HG03432 (cell line): ENCODE measurements at regions not wholly inside any gene's neighbourhood (a gene's known extent, or its start where the extent isn't known, plus 50 kb on each side); places are given as distances from the start of the nearest gene placed in this dataset.
"Not testable (repeated sequence)": the region's sequence is repeated elsewhere in the genome, so short reads cannot be mapped to it uniquely, and the experiment has no call there.

Source experiments
- ATAC-seq: cut with Tn5 transposase; IDR thresholded peaks from one replicate; pipeline ENCODE4 v1.9.1; 2021; ENCODE audit warnings: mild to moderate bottlenecking, moderate library complexity; ENCODE audit not compliant: unreplicated experiment

- ATAC-seq: no peak
Measured at GRCh38 chr7:68873616-68874015, 724.7 kb upstream of the AUTS2 start.

DNA sequence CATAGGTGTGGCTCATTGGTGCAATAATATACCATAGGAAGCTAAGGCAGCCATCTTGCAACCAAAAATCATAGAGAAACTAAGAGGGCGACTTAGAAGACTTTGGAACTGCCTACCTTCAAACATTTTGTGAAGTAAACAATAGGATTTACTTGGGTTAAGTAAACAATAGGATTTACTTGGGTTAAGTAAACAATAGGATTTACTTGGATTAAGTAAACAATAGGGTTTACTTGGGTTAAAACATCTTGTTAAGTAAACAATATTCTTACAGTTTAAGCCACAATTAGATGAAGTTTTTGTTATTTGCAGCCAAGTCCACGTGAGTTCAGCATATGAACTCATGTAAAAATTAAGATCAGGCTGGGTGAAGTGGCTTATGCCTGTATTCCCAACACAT, 722.4 kb upstream of the AUTS2 start:
- no peak for ATAC-seq

DNA sequence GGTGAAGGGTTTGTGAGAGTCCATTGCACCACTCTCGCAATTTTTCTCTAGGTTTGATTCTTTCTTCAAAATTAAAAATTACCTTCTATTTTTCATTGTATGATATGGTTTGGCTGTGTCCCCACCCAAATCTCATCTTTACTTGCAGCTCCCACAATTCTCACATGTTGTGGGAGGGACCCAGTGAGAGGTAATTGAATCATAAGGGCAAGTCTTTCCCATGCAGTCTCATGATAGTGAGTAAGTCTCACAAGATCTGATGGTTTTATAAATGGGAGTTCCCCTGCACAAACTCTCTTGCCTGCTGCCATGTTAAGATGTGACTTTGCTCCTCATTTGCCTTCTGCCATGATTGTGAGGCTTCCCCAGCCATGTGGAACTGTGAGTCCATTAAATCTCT, 711.2 kb upstream of the AUTS2 start:
- ATAC-seq: not testable (repeated sequence)

DNA sequence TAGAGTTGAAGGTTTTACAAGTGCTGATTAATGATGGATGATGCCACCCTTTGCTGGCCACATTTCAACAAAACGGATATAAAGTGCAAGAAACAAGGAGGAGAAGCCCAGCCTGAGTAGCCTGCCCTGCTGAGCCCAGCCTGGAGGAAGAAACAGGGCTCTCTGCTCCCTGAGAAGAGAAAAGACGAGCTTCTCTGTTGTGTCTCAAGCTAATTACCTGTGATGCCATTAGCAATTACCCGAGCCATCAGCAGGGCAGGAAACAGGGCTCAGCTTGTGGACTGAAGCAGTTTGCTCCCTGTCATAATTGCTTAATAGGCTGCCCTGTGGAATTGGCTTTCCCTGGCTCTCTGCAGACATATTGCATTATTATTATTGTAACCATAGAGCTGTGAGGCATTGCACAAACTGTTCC, 709.3 kb upstream of the AUTS2 start:
- ATAC-seq: no peak

DNA sequence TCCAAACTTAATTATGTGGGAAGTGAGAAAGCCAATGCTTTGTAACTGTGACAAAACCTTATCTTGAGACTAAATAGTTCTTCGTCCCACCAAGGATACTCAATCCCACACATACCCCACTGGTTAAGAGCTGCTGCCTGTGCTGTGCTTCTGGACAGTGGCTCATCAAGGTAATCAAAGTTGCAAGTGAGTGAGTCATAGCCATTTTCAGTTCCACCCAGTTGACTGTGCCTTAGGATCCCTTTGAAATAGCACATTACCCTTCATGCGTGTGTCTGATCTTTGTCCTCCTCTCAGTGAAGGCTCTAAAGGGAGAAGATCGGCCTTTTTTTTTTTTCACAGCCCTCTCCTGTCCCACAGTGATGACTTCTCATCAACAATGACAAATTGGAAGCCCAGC, 706.0 kb upstream of the AUTS2 start:
- no peak for ATAC-seq

- ATAC-seq: no peak
Measured at GRCh38 chr7:68893411-68893810, 704.9 kb upstream of the AUTS2 start.

GRCh38 chr7:68899156-68899555, 699.1 kb upstream of the AUTS2 start:
- not testable (repeated sequence) for ATAC-seq

DNA sequence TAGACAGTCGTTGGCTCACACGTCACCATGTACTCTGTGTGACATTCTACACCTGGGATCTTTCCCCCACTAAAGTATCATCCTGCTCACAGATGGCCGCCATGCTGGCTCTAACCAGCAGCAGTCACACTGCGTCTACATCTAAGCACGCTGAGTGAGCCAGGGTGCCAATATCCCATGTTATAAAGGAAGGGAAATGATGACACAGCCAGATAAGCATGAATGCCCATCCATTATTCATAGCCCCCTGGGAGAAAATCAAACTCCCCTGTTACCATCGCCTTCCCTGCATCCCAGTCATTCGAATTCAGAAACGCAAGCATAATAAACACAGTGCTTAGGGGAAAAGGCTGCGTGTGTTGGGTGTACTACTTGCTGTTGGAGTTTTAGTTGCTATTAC, 698.2 kb upstream of the AUTS2 start:
- ATAC-seq: no peak

- ATAC-seq: no peak
Measured at GRCh38 chr7:68904630-68905029, 693.6 kb upstream of the AUTS2 start.

GRCh38 chr7:68911754-68912153, 686.5 kb upstream of the AUTS2 start:
- ATAC-seq: no peak

- ATAC-seq: no peak
Measured at GRCh38 chr7:68914006-68914405, 684.3 kb upstream of the AUTS2 start.

GRCh38 chr7:68917041-68917651, 681.1 kb upstream of the AUTS2 start:
- ATAC-seq: no peak

- ATAC-seq: no peak
Measured at GRCh38 chr7:68918621-68919020, 679.7 kb upstream of the AUTS2 start.

DNA sequence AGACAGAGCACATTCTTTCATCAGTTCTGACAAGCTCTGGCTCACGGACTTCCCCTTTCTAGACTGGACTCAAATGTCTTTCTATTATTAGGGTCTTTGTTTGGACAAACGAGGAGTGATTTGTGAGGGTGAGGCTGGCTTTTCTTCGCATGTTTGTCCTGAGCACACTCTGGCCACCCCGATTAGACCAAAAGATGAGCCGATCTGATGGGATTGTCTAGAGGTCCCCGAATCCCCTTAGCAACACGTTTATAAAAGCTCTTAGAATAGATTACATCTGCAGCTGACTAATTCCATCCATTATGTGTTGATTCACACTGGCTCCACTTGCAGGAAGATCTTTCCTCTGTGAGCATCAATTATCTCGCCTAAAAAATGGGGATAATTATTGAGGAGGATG, 675.4 kb upstream of the AUTS2 start:
- ATAC-seq: no peak

- ATAC-seq: no peak
Measured at GRCh38 chr7:68925241-68925640, 673.0 kb upstream of the AUTS2 start.

DNA sequence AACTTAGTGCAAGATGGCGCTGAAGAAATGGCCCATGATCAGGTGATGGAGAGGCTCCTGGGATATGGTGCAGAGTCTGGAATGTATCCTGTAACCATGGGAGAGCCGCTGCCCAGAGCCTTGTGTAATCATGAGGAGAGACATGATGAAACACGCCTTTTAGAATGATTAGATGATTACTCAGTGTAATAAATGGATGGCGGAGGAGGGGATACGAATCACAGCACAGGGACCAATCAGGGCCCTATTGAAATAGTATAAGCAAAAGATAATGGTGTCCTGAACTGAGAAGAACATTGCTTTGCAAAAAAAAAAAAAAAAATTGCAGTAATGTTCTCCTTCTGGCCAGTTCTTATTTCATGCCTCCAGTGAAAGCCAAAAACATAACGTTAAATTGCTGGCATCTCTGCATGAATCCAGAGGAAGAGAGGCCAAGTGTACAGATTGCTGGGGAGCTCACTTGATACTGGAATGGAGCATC, 668.5 kb upstream of the AUTS2 start:
- ATAC-seq: no peak

GRCh38 chr7:68936471-68937035, 661.7 kb upstream of the AUTS2 start:
- no peak for ATAC-seq

DNA sequence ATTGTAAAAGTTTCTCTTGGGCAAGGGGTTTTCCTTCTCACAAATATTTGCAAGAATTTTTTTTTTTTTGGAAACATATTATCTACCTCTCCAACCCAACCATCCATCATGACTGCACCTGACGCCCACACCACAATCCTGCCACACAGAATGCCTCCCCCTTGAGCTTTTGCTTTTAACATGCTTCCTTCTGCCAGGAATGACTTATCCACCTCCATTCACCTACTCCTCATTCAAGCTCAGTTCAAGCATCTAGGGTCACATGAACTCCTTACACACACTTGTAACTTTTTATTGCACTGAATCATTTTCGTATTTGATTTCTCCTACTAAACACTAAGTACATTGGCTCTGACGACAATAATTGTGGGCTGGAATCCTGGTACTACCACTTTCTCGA, 660.1 kb upstream of the AUTS2 start:
- no peak for ATAC-seq

DNA sequence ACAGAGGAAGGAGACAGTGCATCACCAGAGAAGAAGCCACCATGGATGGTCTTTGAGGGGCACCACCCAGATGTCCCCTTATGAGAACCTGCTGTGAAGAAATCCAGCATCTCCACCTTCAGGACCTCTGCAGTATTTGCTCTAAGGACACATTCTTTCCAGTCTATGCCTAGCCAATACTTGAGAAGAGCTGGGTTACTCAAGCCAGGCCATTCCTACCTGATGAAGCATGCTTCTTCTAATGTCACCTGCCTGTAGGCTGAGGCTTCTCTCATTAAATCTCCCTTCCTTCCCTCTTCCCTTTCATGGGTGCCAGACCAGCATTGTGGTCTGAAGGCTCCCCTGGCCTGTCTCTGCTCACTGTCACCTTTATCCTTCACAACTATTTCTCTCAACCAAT, 654.5 kb upstream of the AUTS2 start:
- ATAC-seq: no peak

DNA sequence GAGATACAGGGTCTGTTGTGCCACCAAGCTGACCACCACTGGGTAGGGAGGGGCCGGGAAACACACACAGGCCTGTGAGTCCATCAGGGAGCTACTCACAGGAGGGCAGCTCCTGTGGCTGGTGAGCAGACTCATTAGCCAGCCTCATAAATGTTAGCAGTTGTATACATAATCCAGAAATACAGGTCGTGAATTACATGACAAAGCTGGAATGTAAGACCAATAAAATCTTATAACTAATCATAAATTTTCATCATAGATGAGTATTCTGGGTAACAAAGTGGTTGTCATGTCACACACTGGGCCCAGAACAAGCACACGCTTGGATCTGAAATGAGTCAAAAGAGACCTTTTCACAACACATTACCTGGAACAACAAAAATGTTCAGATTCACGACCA, 642.6 kb upstream of the AUTS2 start:
- ATAC-seq: no peak

DNA sequence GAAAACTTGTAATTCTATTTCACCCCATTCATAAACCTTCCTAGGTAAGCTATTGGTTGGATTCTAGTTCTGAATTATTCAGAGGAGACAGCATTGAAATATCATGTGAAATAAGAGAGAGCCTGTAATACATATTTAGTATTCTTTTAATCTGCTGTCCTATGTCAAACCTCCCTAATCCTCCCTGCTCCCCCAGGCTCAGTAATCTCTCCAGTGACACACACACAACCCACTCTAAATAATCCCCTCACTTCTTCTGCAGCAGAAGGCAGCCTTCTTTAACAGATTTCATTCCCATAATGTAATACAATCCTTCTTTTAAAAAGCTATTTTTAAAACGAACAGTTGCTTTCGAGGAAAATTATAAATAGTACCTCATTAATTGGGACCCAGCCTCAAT, 639.7 kb upstream of the AUTS2 start:
- no peak for ATAC-seq

GRCh38 chr7:68963552-68963951, 634.7 kb upstream of the AUTS2 start:
- ATAC-seq: no peak

DNA sequence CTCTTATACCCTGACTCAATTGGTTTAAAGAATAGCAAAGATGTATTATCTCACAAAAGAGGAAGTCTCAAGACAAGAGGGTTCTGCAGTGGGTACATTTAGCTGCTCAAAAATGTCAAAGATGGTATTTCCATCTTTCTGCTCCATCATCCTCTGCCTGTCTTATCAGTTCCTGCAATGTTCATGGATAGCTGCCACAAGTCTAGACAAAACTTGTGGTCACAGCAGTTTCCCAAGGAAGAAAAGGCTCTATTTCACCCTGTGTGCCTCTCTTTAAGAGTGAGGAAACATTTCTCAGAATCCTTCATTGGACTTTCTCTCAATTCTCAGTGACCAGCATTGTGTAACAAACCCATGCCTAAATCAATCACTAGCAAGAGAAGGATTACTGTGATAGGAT, 634.2 kb upstream of the AUTS2 start:
- no peak for ATAC-seq
